ENCODE measurements at regions not wholly inside any gene's neighbourhood (a gene's known extent, or its start where the extent isn't known, plus 50 kb on each side); places are given as distances from the start of the nearest gene placed in this dataset.

- no peak for DNase-seq
Measured at GRCh38 chr6:129967427-129967826, 51.0 kb upstream of the L3MBTL3 start.

- DNase-seq = no peak
Measured at GRCh38 chr6:129966125-129966524, 52.3 kb upstream of the L3MBTL3 start.

GRCh38 chr6:129965096-129965495, 53.3 kb upstream of the L3MBTL3 start:
- no peak for DNase-seq

- no peak for DNase-seq
Measured at GRCh38 chr6:129959358-129959930, 58.9 kb upstream of the L3MBTL3 start.

- DNase-seq = no peak
Measured at GRCh38 chr6:129957941-129958898, 60.2 kb upstream of the L3MBTL3 start.

- no peak for DNase-seq
Measured at GRCh38 chr6:129955584-129955983, 62.8 kb upstream of the L3MBTL3 start.

GRCh38 chr6:129954749-129955431, 63.5 kb upstream of the L3MBTL3 start:
- DNase-seq = no peak

- no peak for DNase-seq
Measured at GRCh38 chr6:129947797-129948196, 70.6 kb upstream of the L3MBTL3 start.

- no peak for DNase-seq
Measured at GRCh38 chr6:129946439-129947140, 71.8 kb upstream of the L3MBTL3 start.

- no peak for DNase-seq
Measured at GRCh38 chr6:129943637-129944271, 74.6 kb upstream of the L3MBTL3 start.

- no peak for DNase-seq
Measured at GRCh38 chr6:129940454-129941195, 77.8 kb upstream of the L3MBTL3 start.

GRCh38 chr6:129938249-129939020, 77.3 kb upstream of the TMEM244 start:
- DNase-seq = no peak

- peak in 1 of 2 experiments; percentile 6 for DNase-seq
Measured at GRCh38 chr6:129936329-129937165, 75.4 kb upstream of the TMEM244 start.

GRCh38 chr6:129932321-129932720, 71.2 kb upstream of the TMEM244 start:
- DNase-seq = no peak

- no peak for DNase-seq
Measured at GRCh38 chr6:129929433-129929832, 68.3 kb upstream of the TMEM244 start.

GRCh38 chr6:129923530-129924250, 62.6 kb upstream of the TMEM244 start:
- DNase-seq = no peak

GRCh38 chr6:129921169-129921817, 60.2 kb upstream of the TMEM244 start:
- DNase-seq = no peak

GRCh38 chr6:129920103-129920798, 59.1 kb upstream of the TMEM244 start:
- DNase-seq = no peak
